Fibroblast of skin of right biceps (primary cell): ENCODE measurements at regions not wholly inside any gene's neighbourhood (a gene's known extent, or its start where the extent isn't known, plus 50 kb on each side); places are given as distances from the start of the nearest gene placed in this dataset.

Experiments used
- DNase-seq: peaks from one replicate; pipeline ENCODE4 v3.0.0-alpha.2; 2013

DNA sequence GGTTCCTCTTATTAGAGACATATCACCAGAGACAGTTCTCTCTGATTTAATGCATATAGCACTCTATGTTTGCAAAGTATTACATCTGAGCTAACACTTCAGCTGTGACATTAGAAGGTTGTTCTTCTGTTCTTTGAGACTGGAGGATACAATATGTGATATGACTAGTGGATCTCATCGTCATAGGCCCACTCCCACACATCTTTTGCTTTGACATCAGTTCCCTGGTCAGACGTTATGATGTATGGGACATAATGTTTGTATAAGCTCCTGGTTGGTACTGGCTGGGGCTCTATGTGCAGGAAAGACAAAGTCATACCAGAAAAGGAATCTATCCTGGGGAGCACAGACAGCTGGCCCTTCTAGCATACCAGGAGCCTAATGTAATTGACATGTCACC lies 57.7 kb upstream of the MAML3 start:
- DNase-seq: no peak

DNA sequence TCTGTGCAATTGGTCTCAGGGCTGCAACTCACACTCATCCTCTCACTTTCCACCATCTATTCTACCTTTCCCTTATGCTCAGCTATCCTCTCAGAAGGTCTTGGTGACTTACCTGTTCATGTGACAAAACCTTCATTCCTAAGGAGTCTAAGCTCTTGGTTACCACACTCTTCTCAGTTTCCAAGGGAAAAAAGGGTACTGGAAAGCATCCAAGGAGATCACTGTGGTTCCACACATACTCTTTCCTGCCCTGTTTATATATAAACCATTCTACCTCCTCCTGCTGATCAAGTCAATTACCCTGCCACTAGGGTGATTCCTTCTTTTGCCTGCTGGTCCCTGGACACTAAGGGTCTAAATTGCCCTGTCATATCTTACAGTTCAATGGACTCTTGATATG lies 57.2 kb upstream of the MAML3 start:
- no peak for DNase-seq

DNA sequence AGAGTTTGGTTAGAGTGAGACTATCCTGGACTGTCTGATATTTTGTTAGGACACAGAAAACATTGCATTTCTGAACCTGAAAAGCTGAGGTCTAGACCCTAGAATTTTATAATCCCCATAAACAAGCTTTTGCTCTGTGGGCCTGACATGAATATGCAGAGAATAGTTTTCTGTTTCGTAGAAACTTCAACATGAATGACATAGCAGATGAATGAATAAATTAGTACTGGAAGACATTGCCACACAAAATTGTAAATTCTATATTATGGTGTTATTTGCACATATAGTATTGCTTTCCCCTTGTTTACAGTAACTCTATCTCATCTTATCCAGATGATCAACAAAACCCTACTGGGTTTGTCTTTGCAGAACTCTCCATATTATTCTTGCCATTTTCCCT lies 54.9 kb upstream of the MAML3 start:
- no peak for DNase-seq
